Astrocyte (in vitro differentiated cells and primary cell): ENCODE measurements at regions not wholly inside any gene's neighbourhood (a gene's known extent, or its start where the extent isn't known, plus 50 kb on each side); places are given as distances from the start of the nearest gene placed in this dataset.

Source experiments
- DNase-seq: peaks from one replicate; pipeline ENCODE4 v3.0.0-alpha.2; 2010; ENCODE audit warnings: low read depth
- FAIRE-seq: peaks from 2 replicates; lab custom pipeline; 2011; peaks lifted over from hg19 to GRCh38; lab: Jason Lieb, UNC
- H2AFZ ChIP-seq: 2 replicates; pipeline ENCODE4 v1.6.0; 2012; ENCODE audit warnings: low read depth, low read length, inconsistent platforms
- H3K27ac ChIP-seq: 2 replicates; pipeline ENCODE4 v1.5.1; 2011; ENCODE audit warnings: low read depth, low read length, inconsistent platforms
- H3K27me3 ChIP-seq: 2 replicates; pipeline ENCODE4 v1.6.0; 2011; ENCODE audit warnings: low read length, inconsistent platforms; ENCODE audit not compliant: insufficient read depth
- H3K36me3 ChIP-seq: 2 replicates; pipeline ENCODE4 v1.5.1; 2011; ENCODE audit warnings: low read length, inconsistent platforms; ENCODE audit not compliant: insufficient read depth
- H3K4me1 ChIP-seq: 2 replicates; pipeline ENCODE4 v1.5.1; 2011; ENCODE audit warnings: low read length, inconsistent platforms; ENCODE audit not compliant: insufficient read depth
- H3K4me2 ChIP-seq: 2 replicates; pipeline ENCODE4 v1.6.0; 2012; ENCODE audit warnings: low read length, inconsistent platforms
- H3K4me3 ChIP-seq: 2 replicates; pipeline ENCODE4 v1.5.1; 2011; ENCODE audit warnings: low read depth, mild to moderate bottlenecking, low read length, inconsistent platforms; ENCODE audit not compliant: insufficient read depth
- H3K79me2 ChIP-seq: 2 replicates; pipeline ENCODE4 v1.6.0; 2012; ENCODE audit warnings: mild to moderate bottlenecking, low read length, inconsistent platforms; ENCODE audit not compliant: insufficient read depth
- H3K9ac ChIP-seq: 2 replicates; pipeline ENCODE4 v1.6.0; 2012; ENCODE audit warnings: mild to moderate bottlenecking, low read length, inconsistent platforms
- H3K9me3 ChIP-seq: 2 replicates; pipeline ENCODE4 v1.5.1; 2012; ENCODE audit warnings: low read depth, mild to moderate bottlenecking, low read length, inconsistent platforms; ENCODE audit not compliant: insufficient read depth
- H4K20me1 ChIP-seq: 2 replicates; pipeline ENCODE4 v1.6.0; 2012; ENCODE audit warnings: low read length, inconsistent platforms; ENCODE audit not compliant: insufficient read depth
- H3K27ac Mint-ChIP-seq: one replicate; pipeline ENCODE4 v1.8.0; 2021; ENCODE audit warnings: mild to moderate bottlenecking, mixed read lengths; ENCODE audit not compliant: unreplicated experiment
- H3K27me3 Mint-ChIP-seq: one replicate; pipeline ENCODE4 v1.8.0; 2021; ENCODE audit warnings: low read depth, mixed read lengths; ENCODE audit not compliant: unreplicated experiment
- H3K36me3 Mint-ChIP-seq: one replicate; pipeline ENCODE4 v1.8.0; 2021; ENCODE audit warnings: low read depth, mixed read lengths; ENCODE audit not compliant: unreplicated experiment
- H3K4me1 Mint-ChIP-seq: one replicate; pipeline ENCODE4 v1.8.0; 2021; ENCODE audit warnings: low read depth, mixed read lengths; ENCODE audit not compliant: unreplicated experiment
- H3K4me3 Mint-ChIP-seq: one replicate; pipeline ENCODE4 v1.8.0; 2021; ENCODE audit warnings: mild to moderate bottlenecking, moderate library complexity, mixed read lengths; ENCODE audit not compliant: unreplicated experiment
- H3K9me3 Mint-ChIP-seq: one replicate; pipeline ENCODE4 v1.8.0; 2021; ENCODE audit warnings: mild to moderate bottlenecking, mixed read lengths; ENCODE audit not compliant: unreplicated experiment
- CTCF ChIP-seq: IDR thresholded peaks from 2 replicates; pipeline ENCODE4 v1.5.1; 2011; ENCODE audit warnings: low read depth, mild to moderate bottlenecking, inconsistent platforms, low read length, moderate library complexity; ENCODE audit not compliant: insufficient read depth
- EZH2 ChIP-seq: IDR thresholded peaks from 2 replicates; pipeline ENCODE4 v1.6.1; 2012; ENCODE audit warnings: mild to moderate bottlenecking, low read length, inconsistent platforms; ENCODE audit not compliant: insufficient read depth

GRCh38 chr7:91668217-91668616 lies 212.3 kb downstream of the MTERF1 start:
- Mint-ChIP-seq H3K27me3 (no peaks in the 10 kb centered on the region), H3K36me3 (no peaks in the 10 kb centered on the region), H3K4me3 (no peak overlapping the region), H3K27ac (no peak overlapping the region), H3K9me3 (no peaks in the 10 kb centered on the region), H3K4me1 (no peaks in the 10 kb centered on the region)
- H3K9me3 ChIP-seq: no peaks in the 10 kb centered on the region
- no peak overlapping the region for H3K9ac ChIP-seq
- no peak overlapping the region for H3K4me2 ChIP-seq
- no peaks in the 10 kb centered on the region for H4K20me1 ChIP-seq
- H3K79me2 ChIP-seq: no peaks in the 10 kb centered on the region
- H3K4me1 ChIP-seq: no peaks in the 10 kb centered on the region
- FAIRE-seq (no peak), DNase-seq (no peak)
- H3K27me3 ChIP-seq: no peaks in the 10 kb centered on the region
- no peak for TF ChIP-seq EZH2
- no peak overlapping the region for H3K27ac ChIP-seq
- H3K4me3 ChIP-seq: no peak overlapping the region
- no peak overlapping the region for H2AFZ ChIP-seq
- H3K36me3 ChIP-seq: no peaks in the 10 kb centered on the region

DNA sequence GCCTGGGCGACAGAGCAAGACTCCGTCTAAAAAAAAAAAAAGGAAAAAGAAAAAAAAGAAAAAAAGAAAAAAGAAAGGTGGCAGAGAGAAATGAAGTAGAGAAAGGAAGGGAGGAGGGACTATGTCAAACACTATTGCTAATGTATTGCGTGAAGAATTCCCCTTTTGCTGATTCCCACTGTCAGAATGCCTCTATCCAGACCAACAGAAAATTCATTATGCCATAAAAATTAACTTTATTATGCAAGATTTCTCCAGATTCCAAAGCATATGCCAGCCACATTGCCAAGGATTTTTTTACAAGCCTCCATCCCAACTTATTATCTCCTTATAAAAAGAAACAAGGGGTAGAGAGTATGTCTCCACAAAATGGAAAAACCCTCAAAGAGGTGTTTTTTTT lies 209.3 kb downstream of the MTERF1 start:
- FAIRE-seq: no peak
- H3K4me1 ChIP-seq: no peaks in the 10 kb centered on the region
- TF ChIP-seq CTCF (no peak), EZH2 (no peak)
- no peaks in the 10 kb centered on the region for H4K20me1 ChIP-seq
- no peaks in the 10 kb centered on the region for H3K27me3 ChIP-seq
- no peaks in the 10 kb centered on the region for H3K9me3 ChIP-seq
- no peaks in the 10 kb centered on the region for H3K9me3 Mint-ChIP-seq
- no peaks in the 10 kb centered on the region for H3K4me1 Mint-ChIP-seq
- H3K9ac ChIP-seq: no peak overlapping the region
- H3K4me3 Mint-ChIP-seq: no peak overlapping the region
- H3K4me3 ChIP-seq: no peak overlapping the region
- no peak for DNase-seq
- H3K36me3 ChIP-seq: no peaks in the 10 kb centered on the region
- H2AFZ ChIP-seq: no peak overlapping the region
- no peaks in the 10 kb centered on the region for H3K79me2 ChIP-seq
- H3K27ac Mint-ChIP-seq: no peak overlapping the region
- no peaks in the 10 kb centered on the region for H3K27me3 Mint-ChIP-seq
- H3K4me2 ChIP-seq: no peak overlapping the region
- H3K36me3 Mint-ChIP-seq: no peaks in the 10 kb centered on the region
- H3K27ac ChIP-seq: no peak overlapping the region

DNA sequence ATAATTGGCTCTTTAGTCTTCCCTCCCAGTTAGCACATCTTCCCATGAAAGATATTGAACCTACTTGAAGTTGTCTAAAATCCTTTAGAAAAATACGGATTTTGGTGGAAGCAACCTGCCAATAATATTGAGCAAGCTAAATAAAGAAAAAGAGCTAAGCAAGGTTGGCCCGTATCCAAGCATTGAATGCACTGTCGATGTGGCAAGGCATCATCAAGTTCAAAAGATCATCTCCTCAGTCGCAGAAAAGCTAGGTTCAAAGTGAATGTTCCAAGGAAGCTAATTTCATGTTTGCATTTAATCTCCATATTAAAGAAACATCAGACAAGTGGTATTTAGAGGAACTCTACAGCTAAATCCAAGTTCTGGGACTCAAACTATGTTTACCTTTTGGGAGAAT lies 206.0 kb downstream of the MTERF1 start:
- no peak overlapping the region for H3K4me2 ChIP-seq
- no peaks in the 10 kb centered on the region for H4K20me1 ChIP-seq
- H2AFZ ChIP-seq: no peak overlapping the region
- Mint-ChIP-seq H3K27me3 (no peaks in the 10 kb centered on the region), H3K4me1 (no peaks in the 10 kb centered on the region), H3K36me3 (no peaks in the 10 kb centered on the region), H3K9me3 (peaks cover 8% of the 10 kb centered on the region), H3K4me3 (no peak overlapping the region), H3K27ac (no peak overlapping the region)
- H3K36me3 ChIP-seq: no peaks in the 10 kb centered on the region
- FAIRE-seq (no peak), DNase-seq (no peak)
- H3K4me1 ChIP-seq: no peaks in the 10 kb centered on the region
- H3K4me3 ChIP-seq: no peak overlapping the region
- no peak overlapping the region for H3K9ac ChIP-seq
- H3K27ac ChIP-seq: no peak overlapping the region
- no peaks in the 10 kb centered on the region for H3K9me3 ChIP-seq
- no peaks in the 10 kb centered on the region for H3K79me2 ChIP-seq
- TF ChIP-seq EZH2 (no peak), CTCF (no peak)
- H3K27me3 ChIP-seq: no peaks in the 10 kb centered on the region
